HG02970 (cell line): ENCODE measurements at regions not wholly inside any gene's neighbourhood (a gene's known extent, or its start where the extent isn't known, plus 50 kb on each side); places are given as distances from the start of the nearest gene placed in this dataset.

Experiments
- ATAC-seq: cut with Tn5 transposase; IDR thresholded peaks from one replicate; pipeline ENCODE4 v1.9.1; 2021; ENCODE audit warnings: mild to moderate bottlenecking, moderate library complexity, moderate number of reproducible peaks; ENCODE audit not compliant: unreplicated experiment, low FRiP score

- ATAC-seq, result no peak
These were observed 150.7 kb downstream of the DMRT2 start for GRCh38 chr9:1200847-1201251.

- no peak for ATAC-seq
These were observed 151.1 kb downstream of the DMRT2 start for GRCh38 chr9:1201262-1201661.

- ATAC-seq, result no peak
These were observed 151.7 kb downstream of the DMRT2 start for GRCh38 chr9:1201901-1202300.

- no peak for ATAC-seq
These were observed 152.5 kb downstream of the DMRT2 start for GRCh38 chr9:1202512-1203280.

GRCh38 chr9:1207686-1208085 is 157.5 kb downstream of the DMRT2 start:
- no peak for ATAC-seq

- ATAC-seq, result no peak
These were observed 158.0 kb downstream of the DMRT2 start for GRCh38 chr9:1208157-1208556.

- no peak for ATAC-seq
These were observed 160.8 kb downstream of the DMRT2 start for GRCh38 chr9:1210954-1211353.

GRCh38 chr9:1216532-1216931 is 166.4 kb downstream of the DMRT2 start:
- no peak for ATAC-seq

- ATAC-seq, result no peak
These were observed 166.9 kb downstream of the DMRT2 start for GRCh38 chr9:1217076-1217475.

- no peak for ATAC-seq
These were observed 169.1 kb downstream of the DMRT2 start for GRCh38 chr9:1219284-1219683.

- no peak for ATAC-seq
These were observed 171.1 kb downstream of the DMRT2 start for GRCh38 chr9:1221298-1221697.

- ATAC-seq, result no peak
These were observed 172.4 kb downstream of the DMRT2 start for GRCh38 chr9:1222511-1222910.

GRCh38 chr9:1231998-1232919 is 182.1 kb downstream of the DMRT2 start:
- no peak for ATAC-seq

- no peak for ATAC-seq
These were observed 183.4 kb downstream of the DMRT2 start for GRCh38 chr9:1233568-1233967.

GRCh38 chr9:1235650-1236049 is 185.5 kb downstream of the DMRT2 start:
- ATAC-seq, result no peak

- no peak for ATAC-seq
These were observed 185.9 kb downstream of the DMRT2 start for GRCh38 chr9:1236061-1236460.

GRCh38 chr9:1238407-1238806 is 188.2 kb downstream of the DMRT2 start:
- ATAC-seq, result no peak

- no peak for ATAC-seq
These were observed 198.6 kb downstream of the DMRT2 start for GRCh38 chr9:1248743-1249142.

GRCh38 chr9:1253064-1253979 is 203.2 kb downstream of the DMRT2 start:
- no peak for ATAC-seq

- ATAC-seq, result no peak
These were observed 203.9 kb downstream of the DMRT2 start for GRCh38 chr9:1254071-1254470.

- ATAC-seq, result no peak
These were observed 206.0 kb downstream of the DMRT2 start for GRCh38 chr9:1256178-1256577.
